HEK293T (cell line): ENCODE measurements at regions not wholly inside any gene's neighbourhood (a gene's known extent, or its start where the extent isn't known, plus 50 kb on each side); places are given as distances from the start of the nearest gene placed in this dataset.

ENCODE experiments used
- CTCF ChIA-PET: fragments of 350-600 bp; formaldehyde crosslinking; extraction: SDS; loops from one replicate; lab custom pipeline; 2021; ENCODE audit warnings: antibody characterized with exemption, inconsistent platforms; lab: Yijun Ruan, JAX
- POLR2A ChIA-PET: fragments of 350-600 bp; formaldehyde crosslinking; extraction: SDS; loops from one replicate; lab custom pipeline; 2020; ENCODE audit warnings: antibody characterized with exemption, inconsistent platforms; lab: Yijun Ruan, JAX
- DNase-seq: peaks from one replicate; pipeline ENCODE4 v3.0.0; 2012; ENCODE audit warnings: mixed read lengths; ENCODE audit errors: extremely low spot score
- ARNT ChIP-seq: fragments of 450-650 bp; IDR thresholded peaks from 2 replicates; pipeline ENCODE4 v1.6.1; 2017; ENCODE audit warnings: mild to moderate bottlenecking
- BHLHE40 ChIP-seq: fragments of 450-650 bp; IDR thresholded peaks from 2 replicates; pipeline ENCODE4 v1.6.1; 2016; ENCODE audit warnings: mild to moderate bottlenecking, moderate library complexity, borderline replicate concordance
- CTBP1 ChIP-seq: fragments of 450-650 bp; IDR thresholded peaks from 2 replicates; pipeline ENCODE4 v1.6.1; 2016; ENCODE audit warnings: borderline replicate concordance
- ELF4 ChIP-seq: fragments of 450-650 bp; IDR thresholded peaks from 2 replicates; pipeline ENCODE4 v1.6.1; 2017; ENCODE audit warnings: antibody characterized with exemption
- FOXA1 ChIP-seq: fragments of 450-650 bp; IDR thresholded peaks from 2 replicates; pipeline ENCODE4 v1.6.1; 2016; ENCODE audit warnings: mild to moderate bottlenecking
- FOXK2 ChIP-seq: fragments of 450-650 bp; IDR thresholded peaks from 2 replicates; pipeline ENCODE4 v1.6.1; 2016; ENCODE audit warnings: mild to moderate bottlenecking
- FOXM1 ChIP-seq: fragments of 450-650 bp; IDR thresholded peaks from 2 replicates; pipeline ENCODE4 v1.6.1; 2017; ENCODE audit warnings: mild to moderate bottlenecking, borderline replicate concordance
- HDGF ChIP-seq: fragments of 450-650 bp; IDR thresholded peaks from 2 replicates; pipeline ENCODE4 v1.6.1; 2017; ENCODE audit warnings: antibody characterized with exemption, borderline replicate concordance
- L3MBTL2 ChIP-seq: fragments of 450-650 bp; conservative IDR thresholded peaks from 2 replicates; pipeline ENCODE4 v1.6.1; 2016; ENCODE audit warnings: mild to moderate bottlenecking
- LEF1 ChIP-seq: fragments of 450-650 bp; IDR thresholded peaks from 2 replicates; pipeline ENCODE4 v1.6.1; 2017; ENCODE audit warnings: mild to moderate bottlenecking, borderline replicate concordance
- NFRKB ChIP-seq: fragments of 450-650 bp; IDR thresholded peaks from 2 replicates; pipeline ENCODE4 v1.6.1; 2016; ENCODE audit warnings: mild to moderate bottlenecking, moderate library complexity
- SP1 ChIP-seq: fragments of 450-650 bp; IDR thresholded peaks from 2 replicates; pipeline ENCODE4 v1.6.1; 2017
- SUZ12 ChIP-seq: fragments of 450-650 bp; IDR thresholded peaks from 2 replicates; pipeline ENCODE4 v1.6.1; 2016; ENCODE audit warnings: mild to moderate bottlenecking
- TARDBP ChIP-seq: fragments of 450-650 bp; IDR thresholded peaks from 2 replicates; pipeline ENCODE4 v1.6.1; 2016
- ZNF384 ChIP-seq: fragments of 450-650 bp; IDR thresholded peaks from 2 replicates; pipeline ENCODE4 v1.6.1; 2016
- TF ChIP-seq, protein P1 (sequence below): fragments of 450-650 bp; IDR thresholded peaks from 2 replicates; pipeline ENCODE4 v1.6.1; 2016

GRCh38 chr16:85316944-85317343, 204.7 kb upstream of the CIBAR2 start:
- no peak for DNase-seq
- ChIA-PET CTCF (no interaction called here), POLR2A (no interaction called here)
- TF ChIP-seq HDGF (no peak), SP1 (no peak), ARNT (no peak), TARDBP (no peak), ELF4 (no peak), FOXA1 (no peak), FOXM1 (no peak), ZNF384 (no peak)

DNA sequence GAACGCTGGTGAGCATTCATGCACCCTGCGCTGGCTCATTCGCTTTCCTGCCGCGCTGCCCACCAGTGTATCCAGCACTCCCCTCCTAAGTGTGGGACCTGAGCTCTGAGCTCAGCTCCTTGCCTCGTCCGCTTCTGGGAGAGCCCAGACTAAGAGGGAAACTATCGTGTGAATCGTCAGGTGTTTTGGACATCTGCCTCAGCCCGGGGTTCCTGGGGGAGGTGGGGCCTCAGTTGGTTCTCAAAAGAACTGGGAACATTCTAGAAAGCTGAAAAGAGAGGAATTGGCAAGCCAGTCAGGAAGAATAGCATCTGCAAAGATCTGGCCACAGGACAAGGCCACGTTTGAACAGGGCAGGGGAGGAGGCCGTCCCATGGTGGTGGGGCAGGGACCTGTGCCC, 205.4 kb upstream of the CIBAR2 start:
- ChIA-PET POLR2A (no interaction called here), CTCF (no interaction called here)
- TF ChIP-seq LEF1 (no peak), L3MBTL2 (no peak), TARDBP (no peak), FOXM1 (no peak), SUZ12 (no peak), NFRKB (no peak), FOXA1 (no peak), BHLHE40 (no peak), ARNT (no peak), ELF4 (no peak), HDGF (no peak), SP1 (no peak), ZNF384 (no peak), FOXK2 (no peak), CTBP1 (no peak)
- TF ChIP-seq, protein P1, sequence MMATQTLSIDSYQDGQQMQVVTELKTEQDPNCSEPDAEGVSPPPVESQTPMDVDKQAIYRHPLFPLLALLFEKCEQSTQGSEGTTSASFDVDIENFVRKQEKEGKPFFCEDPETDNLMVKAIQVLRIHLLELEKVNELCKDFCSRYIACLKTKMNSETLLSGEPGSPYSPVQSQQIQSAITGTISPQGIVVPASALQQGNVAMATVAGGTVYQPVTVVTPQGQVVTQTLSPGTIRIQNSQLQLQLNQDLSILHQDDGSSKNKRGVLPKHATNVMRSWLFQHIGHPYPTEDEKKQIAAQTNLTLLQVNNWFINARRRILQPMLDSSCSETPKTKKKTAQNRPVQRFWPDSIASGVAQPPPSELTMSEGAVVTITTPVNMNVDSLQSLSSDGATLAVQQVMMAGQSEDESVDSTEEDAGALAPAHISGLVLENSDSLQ: no peak

DNA sequence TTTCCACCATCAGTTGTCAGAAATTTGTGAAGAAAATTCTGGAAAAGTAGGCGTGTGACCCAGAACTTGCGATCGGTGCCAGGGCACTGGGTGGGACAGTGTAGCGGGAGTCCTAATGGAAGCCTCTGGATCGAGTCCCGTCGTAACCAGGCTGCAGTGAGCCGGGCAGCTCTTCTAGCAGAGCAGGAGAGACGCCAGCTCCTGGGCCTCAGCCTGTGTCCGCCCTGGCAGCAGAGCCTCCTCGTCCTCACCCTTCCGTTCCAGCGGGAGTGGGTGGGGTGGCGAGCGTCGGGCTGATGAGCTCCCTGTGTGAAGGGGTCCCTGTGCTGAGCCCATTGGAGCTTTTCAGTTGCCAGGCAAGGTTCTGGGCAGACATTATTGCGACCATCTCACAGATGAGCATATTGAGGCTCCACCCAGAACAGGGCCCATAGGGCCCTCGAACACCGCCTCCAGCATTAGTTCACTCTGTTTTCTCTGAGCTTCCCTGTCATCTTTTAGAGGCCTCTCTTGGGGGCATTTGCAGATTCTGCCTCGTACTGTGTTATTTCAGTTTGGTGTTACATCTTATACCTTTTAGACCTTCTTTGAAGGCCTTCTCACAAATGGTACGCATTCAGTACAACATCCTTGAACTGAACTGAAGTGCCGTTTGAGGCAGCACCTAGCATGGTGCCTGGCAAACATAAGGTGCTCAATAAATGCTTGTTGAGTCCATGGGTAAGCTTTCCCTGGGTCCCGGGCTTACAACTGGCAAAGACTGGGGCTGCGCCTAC, 207.1 kb upstream of the CIBAR2 start:
- ChIA-PET POLR2A (no interaction called here), CTCF (interaction anchor here (0.7 kb wide), 1 partner anchor 20 kb away, joined by 4 read pairs; no protein-coding TSS in a partner anchor)
- TF ChIP-seq ELF4 (no peak), BHLHE40 (no peak), FOXA1 (no peak), FOXM1 (no peak), ARNT (no peak), NFRKB (no peak), TARDBP (no peak), ZNF384 (no peak), FOXK2 (no peak), SP1 (no peak), SUZ12 (no peak), LEF1 (no peak), L3MBTL2 (no peak)
- TF ChIP-seq, protein P1: no peak
- no peak for DNase-seq

More for the DNA sequence above, 205.4 kb upstream of the CIBAR2 start:
- no peak for DNase-seq

DNA sequence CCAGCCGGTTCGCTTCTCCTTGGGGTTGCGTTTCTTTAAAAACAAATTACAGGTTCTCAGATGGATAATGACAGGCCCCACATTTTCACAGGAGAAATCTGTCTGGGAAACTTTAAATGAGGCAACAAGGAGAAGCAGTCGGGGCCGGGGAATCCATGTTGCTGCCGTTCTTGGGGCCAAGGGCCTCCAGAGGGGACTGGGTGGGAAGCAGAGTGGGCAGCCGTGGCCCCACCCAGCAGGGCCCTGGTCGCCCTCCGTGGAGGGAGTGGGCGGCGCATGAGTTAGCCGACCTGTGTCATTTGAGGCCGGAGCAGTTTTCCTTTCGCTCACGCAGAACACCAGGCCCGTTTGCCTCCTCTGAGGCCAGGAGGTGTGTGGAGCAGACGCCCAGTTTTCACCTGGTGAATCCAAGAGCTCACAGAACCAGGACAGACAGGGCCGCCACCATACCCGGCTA, 207.7 kb upstream of the CIBAR2 start:
- ChIA-PET POLR2A (no interaction called here), CTCF (no interaction called here)
- no peak for DNase-seq
- no peak for TF ChIP-seq ELF4
- no peak for TF ChIP-seq L3MBTL2
- TF ChIP-seq, protein P1: no peak
- TF ChIP-seq TARDBP: no peak
- TF ChIP-seq FOXK2: no peak
- no peak for TF ChIP-seq NFRKB

GRCh38 chr16:85320677-85321385, 208.6 kb upstream of the CIBAR2 start:
- POLR2A ChIA-PET: no interaction called here
- TF ChIP-seq NFRKB (no peak), FOXM1 (no peak), CTBP1 (no peak), ELF4 (no peak), SUZ12 (no peak), TARDBP (no peak), ZNF384 (no peak), L3MBTL2 (no peak), LEF1 (no peak), BHLHE40 (no peak), SP1 (no peak), ARNT (no peak), FOXK2 (no peak), HDGF (no peak)
- TF ChIP-seq, protein P1: no peak
- DNase-seq: no peak
- CTCF ChIA-PET: interaction anchor here (0.7 kb wide), 1 partner anchor 294 kb away, joined by 4 read pairs; no protein-coding TSS in a partner anchor
